ENCODE measurements at regions not wholly inside any gene's neighbourhood (a gene's known extent, or its start where the extent isn't known, plus 50 kb on each side); places are given as distances from the start of the nearest gene placed in this dataset.
"Not testable (repeated sequence)": the region's sequence is repeated elsewhere in the genome, so short reads cannot be mapped to it uniquely, and the experiment has no call there.

DNA sequence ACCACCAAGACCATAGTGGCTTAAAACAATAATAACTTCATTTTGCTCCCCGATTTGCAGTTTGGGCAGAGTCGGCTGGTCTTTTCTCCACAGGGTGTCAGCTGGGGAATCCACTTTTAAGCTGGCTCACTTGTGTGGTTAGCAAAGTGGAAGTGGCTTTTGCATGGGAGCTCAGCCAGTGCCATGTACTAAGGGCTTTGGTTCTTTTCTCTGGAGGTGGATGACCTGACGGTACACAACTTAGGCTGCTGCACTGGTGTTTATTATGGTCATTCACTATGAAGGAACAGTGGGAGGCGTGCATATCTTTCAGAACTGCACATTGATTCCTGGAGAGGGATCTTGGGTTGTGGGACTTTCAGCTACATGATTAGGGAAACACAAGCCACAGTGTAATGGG is 141.0 kb downstream of the OR2B2 start:
- DNase-seq = no peak

DNA sequence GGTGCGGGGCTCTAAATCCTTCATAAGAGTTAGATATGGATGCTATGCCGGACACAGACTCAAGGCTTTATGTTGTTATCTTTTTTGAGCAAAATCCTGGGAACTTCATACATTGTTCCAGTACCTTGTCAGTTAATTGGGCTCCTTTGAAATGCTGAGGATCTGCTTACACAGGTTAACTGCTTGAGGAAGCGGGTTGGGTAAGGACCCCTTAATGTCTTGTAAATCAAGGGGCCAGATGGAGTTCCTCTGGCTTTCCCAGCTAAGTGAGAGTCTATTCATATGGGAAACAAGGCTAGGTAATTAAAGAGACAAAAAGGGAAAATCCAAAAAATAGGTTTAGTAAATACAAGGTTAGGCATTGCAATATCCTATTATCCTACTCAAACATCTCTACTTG is 141.5 kb downstream of the OR2B2 start:
- no peak for DNase-seq

DNA sequence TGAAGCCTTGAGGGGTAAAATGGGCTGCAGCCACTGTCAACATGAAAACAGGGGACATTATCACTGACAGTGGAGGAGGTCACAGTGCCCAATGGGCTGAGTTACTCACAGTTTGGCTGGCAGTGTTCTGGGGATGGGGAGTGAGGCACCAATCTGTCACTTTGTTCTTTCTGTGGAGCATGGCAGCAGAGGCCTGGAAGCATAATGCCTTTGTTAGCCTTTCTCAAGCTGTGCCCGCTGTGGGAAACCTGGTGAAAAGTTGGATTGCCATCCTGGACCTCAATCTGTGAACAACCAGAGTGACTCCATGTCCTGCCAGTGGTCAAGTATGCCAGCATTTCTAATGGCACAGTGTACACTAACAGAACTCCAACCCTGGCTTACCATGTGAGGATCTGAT is 143.6 kb downstream of the OR2B2 start:
- no peak for DNase-seq

DNA sequence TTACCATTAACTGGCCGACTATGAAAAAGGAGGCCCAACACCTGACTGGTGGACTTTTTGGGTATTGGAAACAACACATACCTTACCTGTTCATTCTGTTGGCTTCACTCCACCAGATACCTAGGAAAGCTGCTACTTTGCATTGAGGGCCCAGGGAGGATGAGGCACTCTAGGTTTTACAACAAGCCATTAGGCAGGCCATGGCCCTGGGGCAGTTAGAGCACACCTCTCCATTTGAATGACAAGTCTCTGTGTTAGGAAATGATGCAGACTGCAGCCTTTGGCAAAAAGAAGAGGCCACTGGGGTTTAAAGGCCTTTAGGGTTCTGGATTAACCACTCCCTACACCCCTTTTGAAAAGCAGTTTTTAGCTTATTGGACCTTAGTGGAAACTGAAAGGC is 144.3 kb downstream of the OR2B2 start:
- no peak for DNase-seq

DNA sequence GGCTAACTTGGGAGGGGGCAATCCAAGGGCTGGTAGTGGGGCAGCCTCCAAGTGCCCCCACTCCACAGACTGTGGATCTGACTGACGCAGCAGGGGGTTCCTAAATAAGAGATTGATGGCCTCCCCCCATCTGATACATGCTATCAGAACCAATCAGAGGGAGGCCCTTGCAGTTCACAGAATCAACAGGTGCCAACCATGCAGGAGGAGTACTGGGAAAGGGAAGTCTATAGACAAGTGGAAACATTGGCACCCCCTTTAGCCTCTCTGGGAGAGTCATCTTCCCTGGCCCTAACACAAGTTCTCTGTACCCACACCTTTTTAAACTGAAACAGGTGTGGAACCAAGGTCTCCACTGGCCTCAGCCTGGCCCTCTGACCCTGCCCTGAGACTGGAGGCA is 145.8 kb downstream of the OR2B2 start:
- DNase-seq = no peak

DNA sequence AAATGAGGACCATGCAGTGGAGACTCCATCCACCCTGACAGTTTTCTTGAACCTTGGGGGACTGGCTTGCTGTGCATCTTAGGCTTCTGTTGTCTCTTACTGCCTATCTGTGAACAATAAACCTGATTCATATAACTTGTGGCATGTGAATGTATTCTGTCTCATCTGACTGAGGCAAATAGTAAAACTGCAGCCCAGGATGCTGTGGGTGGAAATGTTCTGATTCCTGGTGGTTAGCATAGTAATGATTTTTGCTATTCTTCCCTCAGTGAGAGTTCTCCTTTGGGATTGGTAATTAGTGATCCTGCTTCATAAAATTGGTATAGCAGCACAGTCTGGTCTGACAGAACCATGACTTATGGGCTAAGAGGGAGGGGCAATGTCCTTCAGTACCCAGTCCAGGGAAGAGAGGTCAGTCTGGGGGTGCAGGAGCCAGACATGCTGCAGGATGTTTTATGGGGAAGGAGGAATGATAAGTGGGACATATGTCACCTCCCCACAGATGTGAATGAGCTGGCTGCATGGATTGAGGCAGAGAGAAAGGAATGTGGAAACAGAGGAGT is 147.1 kb downstream of the OR2B2 start:
- DNase-seq = no peak

DNA sequence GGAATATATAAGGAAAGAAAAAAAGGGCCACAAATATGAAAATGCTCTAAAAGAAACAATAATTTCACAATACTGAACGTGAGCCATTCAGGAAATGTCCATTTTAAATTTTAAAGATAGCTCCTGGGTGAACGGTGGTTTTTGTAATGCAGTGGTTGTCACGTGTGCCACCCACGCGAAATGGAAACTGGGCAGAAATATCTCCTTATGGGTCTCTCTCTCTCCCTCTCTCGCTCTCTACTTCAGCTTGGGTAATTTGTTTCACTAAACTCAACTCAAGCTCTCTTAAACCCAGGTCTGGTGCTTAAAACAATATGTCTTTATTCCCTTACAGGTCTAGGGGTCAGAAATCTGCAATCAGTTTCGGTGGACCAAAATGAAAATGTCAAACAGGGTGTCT is 150.8 kb downstream of the OR2B2 start:
- no peak for DNase-seq

DNA sequence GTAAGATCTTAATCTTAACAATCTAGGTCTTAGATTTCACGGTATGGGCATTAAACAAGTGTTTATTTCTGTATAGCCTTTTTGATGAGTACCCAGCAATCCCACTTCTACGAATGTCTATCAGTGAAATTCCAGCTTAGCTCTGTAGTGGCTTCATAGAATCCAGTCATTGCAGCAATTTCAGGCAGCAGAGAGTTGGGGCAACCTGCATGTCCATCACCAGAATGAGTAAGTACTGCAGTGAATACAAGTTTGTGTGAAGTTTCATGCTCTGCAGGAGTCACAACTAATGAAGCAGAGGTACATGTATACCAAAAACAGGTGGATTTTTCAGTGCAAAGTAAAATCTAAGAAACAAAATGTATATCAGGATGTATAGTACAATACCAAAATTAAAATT is 151.7 kb downstream of the OR2B2 start:
- no peak for DNase-seq

DNA sequence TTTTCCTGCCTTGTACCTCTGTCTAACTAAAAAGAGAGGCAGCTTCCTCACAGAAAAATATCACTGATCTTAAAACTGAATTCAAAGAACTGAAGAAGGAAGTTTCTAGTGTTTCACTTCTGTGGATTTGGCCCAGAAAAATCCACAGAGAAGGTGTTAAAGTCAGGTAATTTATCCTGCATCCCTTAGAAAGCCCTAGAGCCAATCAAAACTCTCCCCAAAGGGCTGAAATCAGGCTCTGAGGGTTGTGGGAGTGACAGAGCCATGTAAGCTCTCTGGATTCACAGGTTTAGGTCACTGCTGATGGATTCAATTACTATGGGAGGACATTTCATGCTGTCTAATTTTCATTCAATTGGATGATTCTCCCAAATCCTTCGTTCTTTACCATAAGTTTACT is 152.3 kb downstream of the OR2B2 start:
- no peak for DNase-seq

DNA sequence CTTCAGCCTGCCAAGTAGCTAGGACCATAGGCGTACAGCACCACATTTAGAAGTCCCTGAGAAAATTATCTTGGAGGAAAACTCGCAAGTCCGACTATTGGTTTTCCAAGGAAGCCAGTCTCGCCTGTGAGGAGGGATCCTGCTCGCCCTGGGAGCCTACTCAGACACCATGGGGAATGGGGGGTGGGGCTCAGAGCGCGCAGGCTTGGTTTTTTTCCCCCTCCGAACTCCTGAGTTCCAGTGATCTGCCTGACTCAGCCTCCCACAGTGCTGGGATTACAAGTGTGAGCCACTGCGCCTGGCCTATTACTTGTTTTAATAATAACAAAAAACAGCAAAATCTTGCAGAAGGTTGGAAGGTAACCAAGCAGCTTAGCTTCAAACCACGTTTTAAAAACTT is 153.7 kb downstream of the OR2B2 start:
- DNase-seq = no peak

DNA sequence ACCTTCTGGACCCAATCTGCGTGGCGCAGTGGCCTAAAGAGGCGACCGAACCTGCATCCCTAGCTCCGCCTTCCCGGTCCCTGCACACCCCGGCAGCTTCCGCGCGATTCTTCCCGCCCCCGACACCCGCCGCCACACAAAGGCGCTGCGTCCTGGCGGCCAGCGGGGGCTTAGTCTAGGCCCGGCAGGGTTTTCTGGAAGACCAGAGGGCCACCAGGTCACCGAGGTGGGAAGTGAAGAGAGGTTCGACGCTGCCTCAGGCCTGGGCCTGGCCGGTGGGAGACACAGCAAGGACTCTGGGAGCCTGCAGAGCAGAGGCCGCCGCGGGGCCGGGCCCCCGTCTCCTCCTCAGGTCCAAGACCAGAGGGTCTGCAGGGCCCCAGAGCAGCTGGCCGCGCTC is 154.9 kb downstream of the OR2B2 start:
- no peak for DNase-seq

DNA sequence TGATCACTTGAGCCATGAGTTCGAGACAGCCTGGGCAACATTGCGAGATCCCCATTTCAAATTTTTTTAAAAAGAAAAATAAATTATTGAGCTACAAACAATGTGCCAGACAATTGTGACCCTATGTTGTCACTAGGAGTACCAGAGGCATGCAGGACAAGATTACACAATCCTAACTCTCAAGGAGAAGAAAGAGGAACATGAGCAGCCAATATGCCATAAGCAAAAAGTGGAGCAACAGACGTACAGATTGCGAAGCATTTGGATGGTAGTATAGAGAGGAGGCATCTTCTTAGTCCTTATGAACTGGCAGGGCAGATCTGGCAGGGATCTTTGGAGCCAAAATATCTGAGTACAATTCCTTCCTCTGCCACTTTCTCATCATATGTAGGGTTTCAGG is 156.4 kb downstream of the OR2B2 start:
- no peak for DNase-seq

DNA sequence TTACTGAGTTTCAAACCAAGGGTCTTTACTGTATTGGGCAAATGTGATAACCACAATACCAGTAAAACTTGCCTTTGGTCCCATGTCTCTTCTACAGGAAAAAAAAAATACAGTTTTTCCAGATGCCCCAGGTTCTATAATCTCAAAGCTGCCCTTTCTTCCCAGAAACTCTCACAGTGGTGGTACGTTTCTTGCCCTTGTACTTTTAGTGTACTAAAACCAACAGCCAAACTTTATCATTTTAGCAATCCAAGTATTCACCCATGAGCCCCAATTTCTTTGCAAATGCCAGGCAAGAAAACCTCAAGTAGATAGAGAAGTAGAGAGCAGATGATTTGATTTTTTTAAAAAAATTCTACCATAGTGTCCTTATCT is 157.8 kb downstream of the OR2B2 start:
- DNase-seq = no peak

DNA sequence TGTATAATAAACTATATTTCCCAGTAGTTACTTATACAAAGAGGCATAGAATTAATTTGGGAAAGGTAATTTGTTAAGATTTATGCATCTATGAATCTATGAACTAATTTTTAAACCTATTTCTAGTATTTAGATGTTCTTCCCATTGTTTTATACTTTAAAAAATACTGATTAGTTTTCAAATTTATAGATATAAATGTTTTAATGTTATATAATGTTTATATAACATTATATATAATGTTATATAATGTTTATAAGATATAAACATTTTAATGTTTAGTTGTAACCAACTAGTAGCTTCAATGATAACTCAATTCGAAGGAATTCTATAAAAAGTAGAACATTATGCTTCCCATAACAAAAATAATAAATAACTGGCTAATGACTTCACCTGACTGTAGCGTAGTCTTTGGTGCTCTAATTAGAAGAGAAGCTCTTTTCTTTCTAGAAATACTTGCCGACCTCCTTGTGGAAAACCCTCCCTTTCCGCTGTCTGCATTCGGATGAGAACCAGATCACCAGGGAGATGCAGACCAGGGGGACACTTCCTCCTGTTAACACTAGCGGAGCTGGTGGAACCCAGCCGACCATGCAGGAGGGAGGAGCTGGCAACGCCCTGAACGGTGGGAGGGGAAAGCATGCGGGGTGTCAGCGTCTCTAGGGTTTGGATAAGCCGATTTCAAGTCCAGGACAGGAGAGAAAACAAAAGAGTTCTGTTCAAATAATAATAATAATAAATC is 158.4 kb downstream of the OR2B2 start:
- DNase-seq = no peak

DNA sequence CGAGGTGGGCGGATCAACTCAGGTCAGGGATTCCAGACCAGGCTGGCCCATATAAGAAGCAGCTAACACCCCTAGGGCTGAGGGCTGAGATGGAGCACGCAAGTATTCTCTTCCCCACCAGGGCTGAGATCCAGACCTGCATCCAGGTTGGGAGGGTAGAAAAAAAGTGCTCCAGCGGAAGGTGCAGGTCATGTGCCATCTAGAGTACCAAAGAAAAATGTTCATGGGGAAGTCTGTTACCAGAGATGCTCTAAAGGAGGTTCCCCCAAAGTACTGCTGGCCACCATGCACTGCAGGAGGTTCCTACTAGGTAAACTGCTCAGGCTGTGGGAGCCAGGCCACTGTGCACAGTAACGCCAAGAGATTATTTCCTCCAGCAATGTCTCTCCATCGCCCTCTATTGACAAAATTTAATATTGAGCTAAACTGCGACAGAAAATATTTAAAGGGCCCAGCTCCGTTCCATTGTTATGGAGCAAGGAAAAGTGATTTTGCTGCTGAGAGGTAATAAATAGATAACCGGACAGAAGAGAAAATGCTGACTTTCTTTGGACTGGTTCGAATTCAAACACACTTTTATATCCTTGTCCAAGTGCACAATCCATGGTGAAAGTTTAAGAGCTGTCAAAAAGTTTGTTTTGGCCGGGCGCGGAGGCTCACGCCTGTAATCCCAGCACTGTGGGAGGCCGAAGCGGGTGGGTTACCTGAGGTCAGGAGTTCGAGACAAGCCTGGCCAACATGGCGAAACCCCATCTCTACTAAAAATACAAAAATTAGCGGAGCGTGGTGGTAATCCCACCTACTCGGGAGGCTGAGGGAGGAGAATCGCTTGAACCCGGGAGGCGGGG is 159.9 kb downstream of the OR2B2 start:
- DNase-seq = no peak

DNA sequence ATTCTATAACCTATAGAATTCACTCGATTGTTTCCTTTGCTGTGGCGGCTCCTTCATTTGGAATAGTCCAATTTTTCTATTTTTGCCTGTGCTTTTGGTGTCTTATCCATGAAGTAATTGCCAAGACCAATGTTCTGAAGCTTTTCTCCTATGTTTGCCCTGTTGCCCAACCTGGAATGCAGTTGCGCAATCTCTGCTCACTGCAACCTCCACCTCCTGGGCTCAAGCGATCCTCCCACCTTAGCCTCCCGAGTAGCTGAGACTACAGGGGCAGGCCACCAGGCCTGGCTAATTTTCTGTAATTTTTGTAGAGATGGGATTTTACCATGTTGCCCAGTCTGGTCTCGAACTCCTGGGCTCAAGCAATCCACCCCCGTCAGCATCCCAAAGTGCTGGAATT is 163.5 kb downstream of the OR2B2 start:
- DNase-seq = no peak

DNA sequence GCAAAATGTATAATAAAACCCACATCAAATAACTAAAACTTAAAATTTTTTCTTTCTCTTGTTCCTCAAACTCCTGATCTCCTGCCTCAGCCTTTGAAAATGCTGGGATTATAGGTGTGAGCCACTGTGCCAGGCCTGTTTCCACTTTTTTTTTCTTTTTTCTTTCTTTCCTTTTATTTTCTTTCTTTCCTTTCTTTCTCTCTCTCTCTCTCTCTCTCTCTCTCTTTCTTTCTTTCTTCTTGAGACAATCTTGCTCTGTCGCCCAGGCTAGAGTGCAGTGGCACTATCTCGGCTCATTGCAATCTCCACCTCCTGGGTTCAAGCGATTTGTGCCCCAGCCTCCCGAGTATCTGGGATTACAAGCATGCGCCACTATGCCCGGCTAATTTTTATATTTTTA is 164.6 kb downstream of the OR2B2 start:
- no peak for DNase-seq

DNA sequence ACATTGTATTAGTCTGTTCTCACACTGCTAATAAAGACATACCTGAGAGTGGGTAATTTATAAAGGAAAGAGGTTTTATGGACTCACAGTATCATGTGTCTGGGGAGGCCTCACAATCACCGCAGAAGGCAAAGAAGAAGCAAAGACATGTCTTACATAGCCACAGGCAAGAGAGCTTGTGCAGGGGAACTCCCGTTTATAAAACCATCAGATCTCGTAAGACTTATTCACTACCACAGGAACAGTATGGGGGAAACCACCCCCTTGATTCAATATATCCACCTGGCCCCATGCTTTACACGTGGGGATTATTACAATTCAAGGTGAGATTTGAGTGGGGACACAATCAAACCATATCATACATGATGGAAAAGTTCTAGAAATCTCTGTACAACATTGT is 165.3 kb downstream of the OR2B2 start:
- not testable (repeated sequence) for DNase-seq

DNA sequence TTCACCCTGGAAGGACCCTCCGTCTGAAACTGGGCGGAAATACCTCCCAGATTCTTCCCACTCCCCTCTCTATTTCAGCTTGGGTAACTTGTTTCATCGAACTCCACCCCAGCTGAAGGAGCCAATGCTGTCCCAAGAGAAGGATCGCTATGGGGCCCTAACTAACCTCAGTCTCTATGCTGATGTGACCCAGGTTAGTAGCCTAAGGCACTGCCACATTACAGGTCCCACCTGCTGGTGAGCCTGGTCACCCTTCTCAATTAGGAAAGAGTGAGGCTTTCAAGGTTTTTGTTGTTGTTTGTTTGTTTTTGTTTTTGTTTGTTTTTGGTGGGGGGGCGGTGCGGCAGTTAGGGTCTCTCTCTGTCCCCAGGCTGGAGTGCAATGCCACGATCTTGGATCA is 168.4 kb downstream of the OR2B2 start:
- no peak for DNase-seq

DNA sequence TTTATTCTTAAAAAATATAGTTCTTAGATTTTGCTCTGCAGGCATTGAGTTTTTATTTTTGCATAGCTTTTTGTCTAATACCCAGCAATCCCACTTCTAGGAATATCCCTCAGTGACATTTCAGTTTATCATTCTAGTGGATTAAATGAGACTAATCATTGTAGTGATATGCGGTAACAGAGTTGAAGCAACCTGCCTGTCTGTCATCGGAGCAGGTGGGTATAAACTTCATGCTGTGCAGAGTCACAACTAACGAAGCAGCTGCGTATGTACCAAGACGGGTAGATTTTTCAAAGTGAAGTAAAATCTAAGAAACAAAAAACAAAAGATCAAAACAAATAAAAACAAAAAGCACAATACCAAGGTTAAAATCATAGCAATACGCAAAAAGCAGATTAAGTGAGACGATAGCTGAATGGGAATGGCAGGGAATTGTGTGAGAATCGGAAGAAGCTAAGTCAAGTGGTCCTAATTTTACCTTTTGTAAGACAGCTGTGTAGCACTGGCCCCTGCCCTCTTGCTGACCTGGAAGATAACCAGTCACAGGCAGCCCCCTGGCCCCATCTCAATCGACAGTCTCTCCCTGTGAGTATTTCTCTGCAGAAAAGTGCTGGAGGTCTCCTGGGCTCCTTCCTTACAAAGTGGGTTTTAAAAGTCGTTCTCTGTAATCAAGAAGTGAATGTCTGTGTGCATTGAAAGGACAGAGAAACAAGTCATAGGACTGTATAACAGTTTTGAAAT is 169.2 kb downstream of the OR2B2 start:
- DNase-seq = no peak

DNA sequence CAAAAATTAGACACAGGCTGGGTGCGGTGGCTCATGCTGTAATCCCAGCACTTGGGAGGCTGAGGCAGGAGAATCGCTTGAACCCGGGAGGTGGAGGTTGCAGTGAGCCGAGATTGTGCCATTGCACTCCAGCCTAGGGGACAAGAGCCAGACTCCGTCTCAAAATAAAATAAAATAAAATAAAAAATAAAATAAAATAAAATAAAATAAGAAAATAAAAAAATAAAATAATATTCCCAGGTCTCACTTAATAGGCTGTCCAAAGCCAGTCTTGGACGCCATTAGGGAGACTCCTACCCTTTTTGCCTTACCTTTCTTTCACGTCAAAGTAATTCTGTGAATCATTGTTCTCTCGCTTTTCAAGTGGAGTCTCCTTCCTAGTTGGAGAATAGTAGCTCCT is 172.3 kb downstream of the OR2B2 start:
- DNase-seq = not testable (repeated sequence)

DNA sequence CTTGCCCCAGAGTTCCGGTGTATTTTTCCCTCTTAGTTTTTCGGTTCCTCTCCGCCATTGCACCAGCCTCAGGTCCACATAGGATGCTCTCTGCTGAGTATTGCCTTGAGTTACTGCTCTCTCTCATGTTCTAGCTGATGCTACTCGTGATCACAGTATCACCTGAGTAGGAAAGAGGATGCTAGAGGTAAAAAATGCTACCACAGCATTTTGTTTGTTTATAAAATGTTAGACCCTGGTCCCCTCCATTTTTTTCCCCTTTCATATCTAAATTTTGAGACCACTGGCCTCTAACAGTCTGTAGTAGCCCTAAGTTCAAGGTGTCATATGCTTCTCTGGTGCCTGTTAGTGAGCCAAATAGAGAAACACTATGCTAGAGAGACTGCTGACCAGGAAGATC is 175.5 kb downstream of the OR2B2 start:
- no peak for DNase-seq

DNA sequence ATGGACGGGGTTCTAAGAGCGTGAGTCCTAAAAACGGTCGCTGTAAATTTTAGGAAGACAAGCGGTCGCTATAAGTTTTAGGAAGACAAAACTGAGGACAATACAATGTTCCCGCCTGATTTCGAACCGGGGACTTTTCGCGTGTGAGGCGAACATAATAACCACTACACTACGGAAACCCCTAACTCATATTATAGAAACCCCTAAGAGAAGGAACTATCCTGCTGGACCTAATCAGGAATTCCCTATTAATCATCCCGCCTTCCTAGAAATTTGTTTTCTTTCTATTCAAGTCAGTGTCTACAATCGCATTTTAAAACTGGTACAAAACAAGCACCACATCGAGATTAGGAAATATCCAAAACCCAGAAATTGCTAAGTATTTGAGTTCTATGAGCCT is 183.8 kb downstream of the OR2B2 start:
- no peak for DNase-seq

DNA sequence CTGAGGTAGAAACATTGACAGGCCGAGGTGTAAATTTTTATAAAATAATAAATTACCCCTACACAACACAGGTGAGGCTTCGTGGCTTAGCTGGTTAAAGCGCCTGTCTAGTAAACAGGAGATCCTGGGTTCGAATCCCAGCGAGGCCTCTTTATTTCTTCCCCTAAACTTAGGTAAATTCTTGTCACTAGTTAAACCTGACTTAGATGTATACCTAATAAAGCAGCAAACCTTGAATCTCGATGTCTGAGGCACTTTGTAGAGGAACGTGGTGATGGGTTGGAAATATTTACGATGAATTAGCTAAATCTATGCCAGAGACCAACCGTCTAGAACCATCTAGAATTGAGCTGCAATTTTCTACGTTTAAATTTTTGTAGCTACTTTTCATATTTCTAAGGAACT is 185.6 kb downstream of the OR2B2 start:
- no peak for DNase-seq

Measured in GOT3 (cell line).